ENCODE measurements at regions not wholly inside any gene's neighbourhood (a gene's known extent, or its start where the extent isn't known, plus 50 kb on each side); places are given as distances from the start of the nearest gene placed in this dataset.

GRCh38 chr14:39812532-39813320 is 380.5 kb upstream of the FBXO33 start:
- DNase-seq (ENCODE audit: low spot score) (no peak), FAIRE-seq (no peak)

GRCh38 chr14:39807271-39807670 is 375.0 kb upstream of the FBXO33 start:
- DNase-seq (ENCODE audit: low spot score) (no peak), FAIRE-seq (no peak)

GRCh38 chr14:39784461-39784860 is 352.2 kb upstream of the FBXO33 start:
- DNase-seq (ENCODE audit: low spot score) = no peak
- FAIRE-seq = no peak

GRCh38 chr14:39781466-39781865 is 349.2 kb upstream of the FBXO33 start:
- no peak for FAIRE-seq

GRCh38 chr14:39773387-39774126 is 341.3 kb upstream of the FBXO33 start:
- no peak for FAIRE-seq
- no peak for DNase-seq (ENCODE audit: low spot score)

More at GRCh38 chr14:39781466-39781865, 349.2 kb upstream of the FBXO33 start:
- DNase-seq (ENCODE audit: low spot score) = no peak

GRCh38 chr14:39772627-39773026 is 340.4 kb upstream of the FBXO33 start:
- FAIRE-seq = no peak
- DNase-seq (ENCODE audit: low spot score) = no peak

GRCh38 chr14:39768589-39768988 is 336.4 kb upstream of the FBXO33 start:
- no peak for FAIRE-seq
- no peak for DNase-seq (ENCODE audit: low spot score)

GRCh38 chr14:39766397-39767000 is 334.3 kb upstream of the FBXO33 start:
- DNase-seq (ENCODE audit: low spot score) = no peak
- no peak for FAIRE-seq

- FAIRE-seq (no peak), DNase-seq (ENCODE audit: low spot score) (no peak)
Measured at GRCh38 chr14:39765676-39766075, 333.4 kb upstream of the FBXO33 start.

GRCh38 chr14:39763402-39763890 is 331.2 kb upstream of the FBXO33 start:
- DNase-seq (ENCODE audit: low spot score) = no peak

GRCh38 chr14:39762576-39763401 is 330.6 kb upstream of the FBXO33 start:
- DNase-seq (ENCODE audit: low spot score) = no peak

More at GRCh38 chr14:39763402-39763890, 331.2 kb upstream of the FBXO33 start:
- no peak for FAIRE-seq

GRCh38 chr14:39755269-39755878 is 323.1 kb upstream of the FBXO33 start:
- DNase-seq (ENCODE audit: low spot score) (no peak), FAIRE-seq (no peak)

More at GRCh38 chr14:39762576-39763401, 330.6 kb upstream of the FBXO33 start:
- FAIRE-seq = no peak

- FAIRE-seq (no peak), DNase-seq (ENCODE audit: low spot score) (no peak)
Measured at GRCh38 chr14:39740454-39740853, 308.2 kb upstream of the FBXO33 start.

GRCh38 chr14:39739796-39740195 is 307.6 kb upstream of the FBXO33 start:
- FAIRE-seq = no peak
- DNase-seq (ENCODE audit: low spot score) = no peak

- no peak for DNase-seq (ENCODE audit: low spot score)
Measured at GRCh38 chr14:39734306-39734705, 302.1 kb upstream of the FBXO33 start.

GRCh38 chr14:39733741-39734140 is 301.5 kb upstream of the FBXO33 start:
- no peak for DNase-seq (ENCODE audit: low spot score)
- FAIRE-seq = no peak

More at GRCh38 chr14:39734306-39734705, 302.1 kb upstream of the FBXO33 start:
- FAIRE-seq = no peak

- no peak for FAIRE-seq
- DNase-seq (ENCODE audit: low spot score) = no peak
Measured at GRCh38 chr14:39731912-39732311, 299.7 kb upstream of the FBXO33 start.

- DNase-seq (ENCODE audit: low spot score) (no peak), FAIRE-seq (no peak)
Measured at GRCh38 chr14:39726563-39726962, 294.3 kb upstream of the FBXO33 start.

- DNase-seq (ENCODE audit: low spot score) (no peak), FAIRE-seq (no peak)
Measured at GRCh38 chr14:39722547-39723273, 290.5 kb upstream of the FBXO33 start.

GRCh38 chr14:39716987-39717570 is 284.8 kb upstream of the FBXO33 start:
- no peak for FAIRE-seq

More at GRCh38 chr14:39716987-39717570, 284.8 kb upstream of the FBXO33 start:
- DNase-seq (ENCODE audit: low spot score) = no peak
